Skin epidermis (tissue), 12 donors: ENCODE measurements at regions not wholly inside any gene's neighbourhood (a gene's known extent, or its start where the extent isn't known, plus 50 kb on each side); places are given as distances from the start of the nearest gene placed in this dataset.
A peak's percentile ranks its signal among the peaks of the same experiment; 100 is the strongest.
"Not testable (repeated sequence)": the region's sequence is repeated elsewhere in the genome, so short reads cannot be mapped to it uniquely, and the experiment has no call there.

ENCODE experiments used
- H3K27ac ChIP-seq, 21 experiments: fragments of 200-600 bp; sonication (generic) in 11 of 21; one replicate each; pipeline ENCODE4 v1.5.0; 2020; ENCODE audit warnings: mild to moderate bottlenecking in 3 of 21, inconsistent platforms in 2 of 21, moderate library complexity in 2 of 21
- H3K4me3 ChIP-seq, 7 experiments: fragments of 200-600 bp; sonication (generic) in 2 of 7; one replicate each; pipeline ENCODE4 v1.5.0; 2020; ENCODE audit warnings: inconsistent platforms in 2 of 7, mild to moderate bottlenecking in 2 of 7, moderate library complexity in 1 of 7

- H3K4me3 ChIP-seq, result no peak overlapping the region
- peak overlapping the region in 3 of 21 experiments; percentile 18 to 50 (median 47) for H3K27ac ChIP-seq
Observed at GRCh38 chr14:105581551-105582341, 55.4 kb downstream of the TMEM121 start.

- H3K4me3 ChIP-seq, result no peak overlapping the region
- H3K27ac ChIP-seq, result peak overlapping the region in 1 of 21 experiments; percentile 47
Observed at GRCh38 chr14:105582639-105583038, 56.3 kb downstream of the TMEM121 start.

- H3K27ac ChIP-seq, result not testable (repeated sequence)
Observed at GRCh38 chr14:105583914-105584313, 57.5 kb downstream of the TMEM121 start.

GRCh38 chr14:105585290-105585689, 58.9 kb downstream of the TMEM121 start:
- H3K27ac ChIP-seq, H3K4me3 ChIP-seq: not testable (repeated sequence)

More at GRCh38 chr14:105583914-105584313, 57.5 kb downstream of the TMEM121 start:
- not testable (repeated sequence) for H3K4me3 ChIP-seq

- not testable (repeated sequence) for H3K27ac ChIP-seq, H3K4me3 ChIP-seq
Observed at GRCh38 chr14:105585722-105586121, 59.3 kb downstream of the TMEM121 start.

- not testable (repeated sequence) for H3K4me3 ChIP-seq, H3K27ac ChIP-seq
Observed at GRCh38 chr14:105586144-105586872, 59.9 kb downstream of the TMEM121 start.

GRCh38 chr14:105587034-105587433, 60.7 kb downstream of the TMEM121 start:
- H3K4me3 ChIP-seq, H3K27ac ChIP-seq: not testable (repeated sequence)

GRCh38 chr14:105587482-105588235, 61.3 kb downstream of the TMEM121 start:
- H3K27ac ChIP-seq, H3K4me3 ChIP-seq: not testable (repeated sequence)

GRCh38 chr14:105588236-105588860, 62.0 kb downstream of the TMEM121 start:
- no peak overlapping the region for H3K27ac ChIP-seq
- H3K4me3 ChIP-seq, result no peak overlapping the region

- Histone ChIP-seq H3K4me3 (no peak overlapping the region), H3K27ac (no peak overlapping the region)
Observed at GRCh38 chr14:105589161-105589925, 63.0 kb downstream of the TMEM121 start.

GRCh38 chr14:105589926-105590185, 63.5 kb downstream of the TMEM121 start:
- not testable (repeated sequence) for H3K4me3 ChIP-seq, H3K27ac ChIP-seq

GRCh38 chr14:105591052-105591451, 64.7 kb downstream of the TMEM121 start:
- Histone ChIP-seq H3K27ac (no peak overlapping the region), H3K4me3 (no peak overlapping the region)

- H3K4me3 ChIP-seq, H3K27ac ChIP-seq: not testable (repeated sequence)
Observed at GRCh38 chr14:105591792-105592341, 65.5 kb downstream of the TMEM121 start.

- not testable (repeated sequence) for H3K27ac ChIP-seq, H3K4me3 ChIP-seq
Observed at GRCh38 chr14:105592646-105593045, 66.3 kb downstream of the TMEM121 start.

GRCh38 chr14:105595346-105595745, 69.0 kb downstream of the TMEM121 start:
- not testable (repeated sequence) for H3K27ac ChIP-seq, H3K4me3 ChIP-seq

- not testable (repeated sequence) for H3K27ac ChIP-seq
Observed at GRCh38 chr14:105596374-105596773, 70.0 kb downstream of the TMEM121 start.

GRCh38 chr14:105598040-105598763, 71.8 kb downstream of the TMEM121 start:
- H3K4me3 ChIP-seq, H3K27ac ChIP-seq: not testable (repeated sequence)

More at GRCh38 chr14:105596374-105596773, 70.0 kb downstream of the TMEM121 start:
- not testable (repeated sequence) for H3K4me3 ChIP-seq

GRCh38 chr14:105598925-105599586, 72.7 kb downstream of the TMEM121 start:
- not testable (repeated sequence) for H3K4me3 ChIP-seq, H3K27ac ChIP-seq
